HG03064 (cell line): ENCODE measurements at regions not wholly inside any gene's neighbourhood (a gene's known extent, or its start where the extent isn't known, plus 50 kb on each side); places are given as distances from the start of the nearest gene placed in this dataset.

ENCODE experiments used
- ATAC-seq: cut with Tn5 transposase; IDR thresholded peaks from one replicate; pipeline ENCODE4 v1.9.1; 2021; ENCODE audit warnings: low read depth; ENCODE audit not compliant: unreplicated experiment

DNA sequence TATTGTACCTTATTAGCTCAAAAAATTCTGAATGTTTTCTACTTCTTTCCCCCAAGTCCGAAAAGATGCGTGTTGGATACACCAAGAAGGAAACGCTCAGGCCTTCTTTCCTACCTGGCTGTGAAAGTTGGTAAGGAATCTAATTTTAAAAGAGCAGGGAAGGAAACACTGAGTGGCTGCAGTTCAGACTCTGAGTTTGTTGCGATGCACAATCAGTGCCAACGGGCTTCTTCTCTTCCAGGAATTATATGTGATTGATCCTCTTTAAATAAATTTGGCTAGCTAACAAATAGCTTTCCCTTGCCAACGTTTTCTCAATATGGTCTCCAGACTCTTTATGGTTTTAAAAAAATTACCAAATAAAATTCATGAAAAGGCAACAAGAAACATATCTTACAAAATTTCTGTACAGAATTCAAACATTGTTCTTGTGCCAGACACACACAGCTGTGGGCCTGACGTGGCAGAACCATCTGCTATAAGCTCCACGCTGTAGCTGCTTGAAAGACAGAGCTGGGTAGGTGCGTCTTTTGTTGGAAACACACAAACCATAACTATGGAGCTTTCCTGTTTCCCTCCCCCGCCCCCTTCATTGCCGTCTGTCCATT is 493.1 kb downstream of the ZNF608 start:
- ATAC-seq, result no peak

DNA sequence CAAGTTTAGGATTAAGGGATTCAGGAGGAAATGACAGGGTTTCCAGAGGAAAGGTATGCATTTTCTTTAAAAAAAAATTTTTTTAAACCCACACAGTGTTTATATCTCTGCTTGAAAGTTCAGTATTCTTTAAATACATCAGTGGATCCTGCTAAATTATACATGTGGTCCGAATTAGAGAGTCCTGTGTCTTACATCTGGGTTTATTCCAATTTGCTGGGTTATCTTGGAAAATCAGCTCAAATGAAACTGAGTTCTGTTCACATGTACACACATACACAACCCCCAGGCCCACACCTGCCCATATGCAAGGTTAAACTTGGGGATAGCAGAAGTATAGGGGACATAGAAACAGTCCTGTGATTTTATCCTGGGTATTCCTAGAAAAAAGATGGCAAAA is 493.7 kb downstream of the ZNF608 start:
- no peak for ATAC-seq

DNA sequence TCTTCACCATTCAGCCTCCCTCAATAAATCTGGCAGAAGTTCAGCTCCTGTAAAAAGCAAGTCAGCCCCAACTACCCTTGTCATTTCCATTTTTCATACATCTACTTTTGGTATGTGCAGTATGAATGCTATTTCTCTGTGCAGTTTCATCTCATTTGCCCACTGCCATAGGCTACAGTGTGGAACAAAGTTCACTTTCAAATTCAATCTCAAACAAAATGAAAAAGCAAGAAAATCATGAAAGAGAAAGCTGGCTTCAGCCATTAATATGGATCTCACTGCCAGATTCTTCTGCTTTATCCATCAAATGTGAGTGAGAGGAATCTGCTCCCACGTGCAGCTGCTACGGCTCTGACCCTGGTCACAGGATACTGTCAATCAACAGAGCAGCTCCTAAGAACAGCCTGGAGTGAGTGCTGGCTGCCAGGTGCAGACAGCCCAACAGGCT is 494.2 kb downstream of the ZNF608 start:
- ATAC-seq, result no peak

DNA sequence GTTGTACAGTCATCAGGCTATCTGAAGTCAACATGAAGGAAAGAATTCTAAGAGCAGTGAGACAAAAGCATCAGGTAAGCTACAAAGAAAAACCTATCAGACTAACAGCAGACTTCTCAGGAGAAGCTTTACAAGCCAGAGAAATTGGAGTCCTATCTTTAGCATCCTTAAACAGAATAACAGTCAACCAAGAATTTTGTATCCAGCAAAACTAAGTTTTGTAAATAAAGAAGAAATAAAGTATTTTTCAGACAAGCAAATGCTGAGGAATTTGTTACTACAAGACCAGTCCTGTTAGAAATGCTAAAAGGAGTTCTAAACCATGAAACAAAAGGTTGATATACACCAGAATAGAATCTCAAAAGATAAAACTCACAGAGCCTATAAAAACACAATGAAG is 501.2 kb downstream of the ZNF608 start:
- ATAC-seq, result no peak

DNA sequence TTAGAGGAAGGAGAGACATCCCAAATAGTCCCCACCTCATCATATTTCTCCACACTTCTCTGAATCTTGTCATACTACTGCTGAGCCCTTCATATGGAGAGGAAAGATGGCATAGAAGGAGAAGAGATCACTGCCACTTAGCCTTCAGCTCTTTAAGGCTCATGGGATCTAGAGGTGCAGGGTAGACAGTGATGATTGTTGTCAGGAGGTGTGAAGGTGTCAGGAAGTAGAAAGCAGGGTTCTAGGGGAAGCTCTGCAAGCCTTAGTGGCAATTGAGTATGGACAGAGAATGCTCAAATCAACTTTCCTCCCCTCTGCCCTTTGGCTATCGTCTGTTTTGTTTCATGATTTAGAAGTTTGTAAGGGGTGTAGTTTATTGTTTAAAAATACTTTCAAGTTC is 505.7 kb downstream of the ZNF608 start:
- ATAC-seq, result no peak

DNA sequence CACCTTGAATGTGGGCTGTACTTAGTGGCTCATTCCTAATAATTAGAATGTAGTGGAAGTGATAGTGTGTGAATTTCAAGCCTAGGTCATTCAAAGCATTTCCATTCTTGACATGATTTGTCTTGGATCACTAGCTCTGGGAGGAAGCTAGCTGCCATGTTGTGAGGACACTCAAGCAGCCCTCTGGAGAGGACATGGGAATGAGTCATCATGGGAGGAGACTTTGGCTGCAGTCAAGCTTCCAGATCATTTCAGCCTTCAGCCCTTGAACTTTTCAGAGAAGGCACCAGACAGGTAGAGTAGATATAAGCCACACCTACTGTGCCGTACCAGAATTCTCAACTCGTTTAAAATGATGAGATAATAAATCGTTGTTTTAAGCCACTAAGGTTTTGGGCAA is 506.9 kb downstream of the ZNF608 start:
- no peak for ATAC-seq

DNA sequence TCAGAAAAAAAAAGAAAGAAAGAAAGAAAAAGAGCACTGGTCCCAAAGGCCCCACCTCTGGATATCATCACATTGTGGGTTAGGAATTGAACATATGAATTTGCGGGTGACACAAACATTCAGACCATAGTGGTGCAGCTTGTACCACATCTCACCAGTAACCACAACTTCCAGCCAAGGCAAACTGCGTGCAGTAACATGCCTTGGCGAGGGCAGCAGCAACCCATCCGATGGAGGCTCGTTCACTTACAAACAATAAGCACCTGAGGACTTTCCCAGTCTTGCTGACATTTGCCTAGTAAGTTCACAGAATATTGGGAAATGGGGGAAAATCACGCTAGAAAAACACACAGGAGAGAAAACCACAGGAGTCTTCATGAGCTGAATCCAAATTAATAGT is 508.1 kb downstream of the ZNF608 start:
- no peak for ATAC-seq

DNA sequence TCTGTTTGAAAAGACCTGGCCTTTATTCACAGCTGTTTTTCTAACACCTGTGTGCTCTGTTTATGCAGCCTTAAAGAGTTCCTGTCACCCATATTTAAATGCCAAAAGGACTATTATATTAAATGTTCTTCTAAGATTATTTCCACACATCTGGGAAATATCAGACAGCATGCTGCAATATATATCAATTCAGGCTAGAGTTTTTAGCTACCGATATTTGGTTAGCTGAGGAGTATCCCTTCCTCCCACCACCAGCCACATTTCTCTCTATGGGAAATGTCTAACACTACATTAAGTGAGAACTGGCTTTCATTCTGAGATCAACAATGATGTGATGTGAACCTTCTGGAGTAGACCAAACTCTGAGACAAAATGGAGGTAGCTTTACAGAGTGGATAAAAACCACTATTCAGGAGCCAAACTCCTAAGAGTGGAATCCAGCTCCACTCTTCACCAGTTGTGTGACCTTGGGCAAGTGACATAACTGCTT is 509.2 kb downstream of the ZNF608 start:
- ATAC-seq, result no peak

DNA sequence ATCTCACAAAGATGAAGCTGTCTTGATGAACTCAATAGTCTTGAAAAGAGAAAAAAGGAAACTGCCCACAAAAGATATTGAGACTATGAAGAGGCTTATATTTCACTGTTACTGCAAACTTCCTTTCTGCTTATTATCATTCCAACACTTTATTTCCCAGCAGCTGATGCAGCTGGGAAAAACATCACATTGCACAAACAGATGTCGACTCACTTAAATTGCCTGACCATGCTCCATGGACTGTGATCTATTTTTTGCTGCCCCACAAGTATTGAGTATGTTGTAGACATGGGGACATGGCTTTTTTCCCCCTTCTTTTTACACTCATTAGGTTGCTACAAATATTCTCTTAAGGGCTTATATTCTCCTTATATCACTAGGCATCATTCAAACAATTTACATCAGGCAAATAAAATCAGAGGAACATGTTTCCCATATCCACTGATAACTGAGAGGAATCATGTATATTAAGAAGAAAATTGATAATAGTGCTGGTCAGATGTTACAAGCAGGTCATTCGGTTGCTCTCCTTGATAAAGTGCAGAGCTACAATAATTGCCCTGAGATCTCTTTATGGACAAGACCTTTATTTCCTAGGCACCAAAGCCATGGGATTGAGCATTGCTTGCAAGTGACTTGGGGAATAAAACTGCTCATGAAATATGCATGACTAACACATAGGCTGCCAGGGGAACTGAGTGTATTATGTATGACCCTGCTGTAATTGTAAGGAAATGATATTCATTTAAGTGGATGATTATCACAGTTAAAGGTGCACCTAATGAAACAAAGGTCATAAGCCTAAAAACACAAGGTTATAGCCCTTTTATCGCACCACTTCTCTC is 509.9 kb downstream of the ZNF608 start:
- ATAC-seq, result no peak

DNA sequence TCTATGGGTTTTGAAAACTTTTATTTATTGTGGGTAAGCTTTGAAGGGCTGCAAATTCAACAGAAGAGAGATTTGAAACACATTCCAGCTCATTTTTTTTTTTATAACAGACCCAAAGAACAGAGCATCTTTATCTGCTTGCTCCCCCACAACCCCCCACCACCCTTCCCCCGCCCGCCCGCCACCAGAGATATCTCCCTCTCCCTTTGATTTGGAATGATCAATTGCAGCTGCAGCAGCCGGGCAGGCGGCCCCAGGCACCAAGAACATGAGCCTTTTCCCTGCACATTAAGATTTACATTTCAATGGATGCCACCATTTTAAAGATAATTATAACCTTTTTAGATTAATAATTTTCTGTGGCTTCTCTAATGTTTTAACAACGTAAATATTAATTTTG is 510.9 kb downstream of the ZNF608 start:
- ATAC-seq, result no peak

DNA sequence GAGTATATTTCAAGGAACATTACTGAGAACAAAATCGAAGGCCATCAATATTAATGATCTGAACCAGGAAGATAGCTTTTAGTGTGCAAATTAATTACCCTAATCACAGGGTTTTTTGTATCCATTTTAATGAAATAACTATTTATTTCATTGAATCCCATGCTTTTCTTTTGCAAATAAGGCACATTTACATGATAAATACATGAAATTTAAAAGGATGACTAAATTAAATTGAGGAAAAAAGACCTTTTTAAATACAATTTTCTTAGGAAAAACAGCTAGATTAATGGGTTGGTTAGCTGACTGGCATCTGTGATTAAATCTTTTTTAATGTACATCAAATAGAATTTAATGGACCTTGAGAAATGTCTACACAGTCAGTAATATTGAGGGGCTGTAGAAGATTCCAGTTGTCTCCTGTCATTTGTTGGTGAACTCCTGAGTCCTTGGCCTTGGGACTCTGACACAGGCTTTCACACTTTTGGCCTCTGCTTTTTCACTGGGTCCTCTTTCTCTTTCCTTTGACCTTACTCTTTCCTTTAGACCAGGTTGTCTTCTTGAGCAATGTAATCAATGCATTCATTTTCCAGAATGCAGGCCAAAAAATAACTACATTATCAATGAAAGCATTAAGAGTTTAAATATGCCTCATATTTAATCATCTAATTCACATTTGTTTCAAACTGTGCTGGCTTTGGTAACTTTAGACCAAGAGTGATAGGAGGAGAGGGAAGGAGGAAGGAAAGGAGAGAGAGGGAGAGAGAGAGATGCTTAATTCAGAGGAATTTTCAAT is 511.5 kb downstream of the ZNF608 start:
- no peak for ATAC-seq

DNA sequence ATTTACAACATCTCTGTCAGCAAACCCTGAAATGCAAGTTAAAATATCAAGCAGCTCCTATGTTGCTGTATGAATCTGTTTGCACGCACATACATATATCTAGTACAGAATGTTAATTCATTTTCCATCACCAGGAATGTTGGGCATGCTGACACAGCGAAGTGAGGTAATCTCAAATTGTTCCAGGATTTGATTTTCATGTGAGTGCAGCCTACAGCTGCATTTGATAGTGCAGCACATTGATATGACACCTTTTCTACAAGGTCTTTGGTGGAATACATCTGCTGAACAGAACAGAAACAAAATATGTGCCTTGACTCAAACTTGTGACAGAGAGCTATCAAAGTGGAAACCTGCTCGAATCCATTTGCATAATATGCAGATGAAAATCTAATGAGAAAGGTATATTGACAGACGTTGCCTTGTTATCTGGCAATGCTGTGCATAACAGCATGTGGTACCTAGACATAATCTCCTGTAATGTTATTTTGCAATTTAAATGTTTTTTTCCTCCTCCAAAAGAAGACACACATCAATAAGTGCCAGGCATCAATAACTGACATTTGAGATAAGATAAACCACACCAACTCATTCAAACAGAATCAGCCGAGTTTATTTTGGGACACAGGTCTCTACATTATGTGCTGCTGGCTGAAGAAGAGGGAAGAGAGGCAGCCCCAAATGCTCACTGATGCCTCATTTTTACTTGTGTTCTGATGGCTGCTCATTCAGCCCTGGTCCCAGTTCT is 512.2 kb downstream of the ZNF608 start:
- ATAC-seq, result no peak

DNA sequence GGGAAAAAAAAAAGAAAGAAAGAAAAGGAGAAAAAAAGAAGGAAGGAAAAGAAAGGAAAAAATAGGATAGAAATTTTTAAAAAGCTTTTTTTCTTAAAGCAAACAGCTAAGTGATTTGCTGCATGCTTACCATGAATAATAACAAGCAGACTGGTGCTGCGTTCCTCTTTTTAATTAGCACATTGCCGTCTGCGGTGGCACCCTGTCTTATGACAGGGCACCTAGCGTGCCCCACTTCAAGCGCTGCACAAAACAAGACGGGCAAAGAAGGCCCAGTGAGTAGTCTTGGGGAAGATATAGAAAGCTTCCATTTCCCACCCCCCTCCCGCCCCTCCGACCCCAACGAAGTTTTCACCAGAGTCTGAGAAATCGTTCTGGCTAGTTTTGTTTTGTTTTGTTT is 513.9 kb downstream of the ZNF608 start:
- no peak for ATAC-seq

DNA sequence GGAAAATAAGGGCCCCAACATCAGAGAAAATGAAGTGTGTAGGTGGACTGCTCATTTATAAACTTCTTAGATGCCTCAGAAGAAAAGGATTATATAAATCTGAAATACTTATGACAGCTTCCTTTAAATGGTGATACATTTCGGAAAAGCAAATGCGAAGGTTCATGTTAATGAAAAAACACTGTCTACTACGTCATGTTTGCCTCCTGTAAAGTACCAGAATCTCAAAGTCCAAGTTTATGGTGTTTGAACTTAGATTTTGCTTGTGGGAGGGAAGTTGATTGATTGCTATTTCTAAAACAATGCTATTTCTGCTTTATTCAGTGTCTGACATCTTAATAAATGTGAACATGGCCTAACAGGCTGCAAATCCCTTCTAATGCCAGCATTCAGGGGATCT is 514.6 kb downstream of the ZNF608 start:
- ATAC-seq, result no peak

DNA sequence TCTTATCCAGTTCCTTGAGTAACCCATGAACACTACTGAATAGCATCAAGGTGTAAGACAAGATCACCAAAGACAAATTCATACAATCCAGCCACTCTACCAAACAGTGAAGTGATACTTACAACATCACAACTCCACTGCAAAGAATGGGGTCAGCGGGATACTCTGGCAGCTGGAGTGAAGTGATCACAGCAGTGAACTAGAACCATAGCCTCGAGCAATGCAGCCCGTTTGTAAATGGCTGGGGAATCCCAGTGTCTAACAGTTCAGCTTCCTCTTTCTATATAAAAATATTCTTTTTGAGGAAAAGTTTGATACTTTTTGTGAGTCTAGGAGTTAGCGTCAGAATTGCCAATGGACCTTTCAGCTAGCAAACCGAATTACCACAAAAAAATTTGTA is 515.2 kb downstream of the ZNF608 start:
- ATAC-seq, result no peak

DNA sequence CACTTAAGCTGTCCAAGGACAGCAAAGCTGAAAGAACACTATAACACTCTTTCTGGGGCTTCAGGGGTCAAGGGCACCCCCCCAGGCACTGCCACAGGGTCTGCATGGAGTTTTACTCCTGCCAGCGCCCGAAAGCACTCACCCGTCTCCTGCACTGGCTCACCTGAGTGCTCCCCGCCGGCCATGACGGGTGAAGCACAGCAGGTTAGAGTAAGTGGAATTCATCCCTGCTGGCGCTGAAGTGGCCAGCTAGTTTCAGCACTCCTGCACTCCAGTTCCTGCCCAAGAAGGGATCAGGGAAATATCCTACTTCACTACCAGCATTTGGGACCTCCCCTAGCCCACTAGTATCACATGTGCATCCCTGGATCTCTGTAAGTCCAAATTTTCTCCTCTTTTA is 516.0 kb downstream of the ZNF608 start:
- ATAC-seq, result no peak

DNA sequence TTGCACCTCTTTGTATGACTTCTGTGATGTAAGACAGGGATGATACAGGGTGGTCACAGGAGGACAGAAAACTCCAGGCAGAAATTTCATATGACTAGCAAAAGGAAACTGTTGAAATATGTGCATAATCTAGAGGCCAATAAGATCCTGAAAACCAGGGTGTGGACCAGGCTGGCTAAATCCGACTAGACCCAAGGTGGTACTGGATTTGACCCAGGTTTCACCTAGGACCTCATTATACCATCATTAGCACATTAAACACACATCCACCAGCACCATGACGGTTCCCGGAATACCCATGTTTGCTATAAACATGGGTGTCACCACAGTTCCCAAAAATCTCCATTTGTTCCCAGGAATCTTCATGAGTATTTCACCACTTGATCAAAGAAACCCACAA is 517.1 kb downstream of the ZNF608 start:
- ATAC-seq, result no peak

DNA sequence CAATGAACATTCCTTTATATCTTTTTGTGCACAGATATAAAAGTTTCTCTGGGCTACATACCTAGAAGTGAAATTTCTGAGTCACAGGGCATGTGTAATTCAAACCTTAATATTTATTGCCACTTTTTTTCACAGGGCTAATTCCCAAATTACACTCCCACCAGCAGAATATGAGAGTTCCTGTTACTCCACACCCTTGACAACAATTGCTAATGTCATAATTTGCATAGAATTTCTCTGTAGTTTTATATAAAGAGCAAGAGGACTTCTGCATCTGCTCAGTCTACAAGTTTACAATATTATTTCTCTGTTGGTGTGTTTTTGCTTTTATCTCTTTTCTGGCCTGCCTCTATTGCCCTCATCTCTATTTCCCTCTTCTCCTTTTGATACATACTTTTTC is 518.5 kb downstream of the ZNF608 start:
- no peak for ATAC-seq

DNA sequence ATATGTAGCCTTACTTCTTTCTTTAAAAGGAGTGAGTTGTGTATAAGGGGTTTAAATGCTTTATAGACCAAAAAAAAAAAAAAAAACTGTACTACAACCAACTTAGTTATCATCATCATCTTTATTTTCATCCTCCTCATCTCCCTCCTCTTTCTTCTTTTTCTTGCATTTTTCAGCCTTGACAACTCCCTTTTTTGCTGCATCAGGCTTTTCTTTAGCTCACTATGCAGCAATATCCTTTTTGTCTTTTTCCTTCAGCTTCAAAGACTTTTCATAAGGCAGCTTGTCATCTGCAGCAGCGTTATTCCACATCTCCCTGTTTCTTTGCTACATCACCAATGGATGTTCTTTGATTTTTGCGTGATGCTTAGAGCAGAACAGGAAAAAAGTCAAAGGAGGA is 526.0 kb downstream of the ZNF608 start:
- no peak for ATAC-seq

DNA sequence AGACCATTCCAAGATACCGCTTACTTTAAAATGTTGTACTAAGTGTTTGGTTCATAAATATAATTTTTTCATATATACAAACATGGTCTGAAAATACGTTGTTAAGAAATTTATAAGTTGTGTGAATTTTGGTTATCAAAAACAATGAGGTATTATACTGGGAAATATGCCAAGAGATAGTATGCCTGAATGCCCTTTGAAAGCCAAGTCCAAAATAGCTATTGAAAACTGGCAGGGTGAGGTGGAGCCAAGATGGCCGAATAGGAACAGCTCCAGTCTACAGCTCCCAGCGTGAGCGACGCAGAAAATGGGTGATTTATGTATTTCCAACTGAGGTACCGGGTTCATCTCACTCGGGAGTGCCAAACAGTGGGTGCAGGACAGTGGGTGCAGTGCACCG is 533.5 kb downstream of the ZNF608 start:
- no peak for ATAC-seq
